Gastrocnemius medialis (tissue), 4 donors: ENCODE measurements at regions not wholly inside any gene's neighbourhood (a gene's known extent, or its start where the extent isn't known, plus 50 kb on each side); places are given as distances from the start of the nearest gene placed in this dataset.

Experiments used
- CTCF ChIP-seq, 5 experiments: fragments of 450-650 bp in 3 of 5; fragments of 200-600 bp in 2 of 5; sonication (generic) in 2 of 5; IDR thresholded peaks in 4 of 5; conservative IDR thresholded peaks in 1 of 5; 1 replicate in 4 of 5; 2 replicates in 1 of 5; pipeline ENCODE4 v1.5.1; 2016 to 2019; ENCODE audit warnings: antibody characterized with exemption in 5 of 5, mild to moderate bottlenecking in 3 of 5, moderate library complexity in 3 of 5
- POLR2A ChIP-seq, 2 donors: fragments of 450-650 bp; IDR thresholded peaks; one replicate each; pipeline ENCODE4 v1.6.1; 2017; ENCODE audit warnings: antibody characterized with exemption in 2 of 2, mild to moderate bottlenecking in 2 of 2, moderate library complexity in 2 of 2

DNA sequence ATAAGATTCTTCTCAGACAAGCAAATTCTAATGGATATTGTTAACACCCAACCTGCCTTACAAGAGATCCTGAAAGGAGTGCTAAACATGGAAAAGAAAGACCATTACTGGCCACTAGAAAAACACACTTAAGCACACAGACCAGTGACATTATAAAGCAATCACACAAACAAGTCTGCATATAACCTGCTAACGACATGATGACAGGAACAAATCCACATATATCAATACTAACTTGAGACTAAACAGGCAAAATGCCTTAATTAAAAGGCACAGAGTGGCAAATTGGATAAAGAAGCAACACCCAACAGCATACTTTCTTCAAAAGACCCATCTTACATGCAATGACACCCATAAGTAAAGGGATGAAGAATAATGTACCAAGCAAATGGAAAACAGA lies 100.5 kb upstream of the PCDH18 start:
- TF ChIP-seq CTCF (IDR thresholded peaks at IDR 0.05 in 4 of 5, conservative IDR thresholded peaks at IDR 0.05 in 1 of 5) = no peak
- TF ChIP-seq POLR2A (IDR thresholded peaks at IDR 0.05) = no peak
